Esophagus muscularis mucosa (tissue), 4 donors: ENCODE measurements at regions not wholly inside any gene's neighbourhood (a gene's known extent, or its start where the extent isn't known, plus 50 kb on each side); places are given as distances from the start of the nearest gene placed in this dataset.

Source experiments
- CTCF ChIP-seq, 3 experiments: fragments of 200-600 bp in 2 of 3; fragments of 450-650 bp in 1 of 3; sonication (generic) in 2 of 3; IDR thresholded peaks; one replicate each; pipeline ENCODE4 v1.5.1; 2017 to 2019; ENCODE audit warnings: antibody characterized with exemption in 3 of 3, mild to moderate bottlenecking in 2 of 3, moderate library complexity in 1 of 3
- EP300 ChIP-seq: sonication (generic); formaldehyde crosslinking; IDR thresholded peaks from one replicate; pipeline ENCODE4 v1.6.1; 2017; ENCODE audit warnings: antibody characterized with exemption
- POLR2A ChIP-seq: fragments of 450-650 bp; IDR thresholded peaks from one replicate; pipeline ENCODE4 v1.6.1; 2017; ENCODE audit warnings: antibody characterized with exemption, moderate library complexity, mild to moderate bottlenecking, low read depth
- POLR2AphosphoS5 ChIP-seq, 2 donors: sonication (generic); formaldehyde crosslinking; IDR thresholded peaks; one replicate each; pipeline ENCODE4 v1.6.1; 2017; ENCODE audit warnings: antibody characterized with exemption in 2 of 2

DNA sequence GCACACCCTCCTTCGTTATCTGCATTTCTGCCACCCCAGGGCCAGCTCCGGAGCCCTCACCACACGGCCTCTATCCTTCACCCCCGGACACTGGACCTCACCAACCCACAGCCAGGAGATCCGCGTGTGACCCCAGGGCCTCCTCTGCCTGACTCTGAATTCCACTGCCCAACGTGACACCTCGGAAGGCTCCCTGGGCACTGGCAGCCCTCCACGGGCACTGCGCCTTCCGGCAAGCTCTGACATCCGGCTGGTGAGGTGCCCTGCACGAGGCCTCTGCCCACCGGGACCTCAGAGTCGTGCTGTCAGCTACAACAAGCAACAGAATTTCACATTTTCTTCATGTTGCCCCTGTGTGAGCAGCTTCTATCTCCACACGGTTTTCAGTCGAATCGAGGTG is 148.3 kb downstream of the CRYBB2 start:
- no peak for TF ChIP-seq CTCF (IDR thresholded peaks at IDR 0.05)
- TF ChIP-seq POLR2A, result no peak
- no peak for TF ChIP-seq EP300
- no peak for TF ChIP-seq POLR2AphosphoS5 (IDR thresholded peaks at IDR 0.05)
